WTC11 (cell line): ENCODE measurements at regions not wholly inside any gene's neighbourhood (a gene's known extent, or its start where the extent isn't known, plus 50 kb on each side); places are given as distances from the start of the nearest gene placed in this dataset.

ENCODE experiments used
- ATF3 ChIP-seq: sonication (generic); formaldehyde crosslinking; conservative IDR thresholded peaks from 2 replicates; pipeline ENCODE4 v1.8.1; 2022; ENCODE audit warnings: mild to moderate bottlenecking, missing genetic modification reagents
- CTCF ChIP-seq: fragments of 200-600 bp; IDR thresholded peaks from 2 replicates; pipeline ENCODE4 v1.8.0; 2022; ENCODE audit warnings: antibody characterized with exemption
- FOXJ3 ChIP-seq: sonication (generic); formaldehyde crosslinking; IDR thresholded peaks from 2 replicates; pipeline ENCODE4 v1.9.0; 2021; ENCODE audit warnings: missing genetic modification reagents, mild to moderate bottlenecking, borderline replicate concordance
- FOXP1 ChIP-seq: sonication (generic); formaldehyde crosslinking; IDR thresholded peaks from 2 replicates; pipeline ENCODE4 v1.8.0; 2022; ENCODE audit warnings: missing genetic modification reagents, mild to moderate bottlenecking, moderate library complexity, borderline replicate concordance
- HMGXB4 ChIP-seq: sonication (generic); formaldehyde crosslinking; IDR thresholded peaks from 2 replicates; pipeline ENCODE4 v1.8.1; 2023; ENCODE audit warnings: mild to moderate bottlenecking, moderate library complexity, missing genetic modification reagents
- MLX ChIP-seq: sonication (generic); formaldehyde crosslinking; IDR thresholded peaks from 2 replicates; pipeline ENCODE4 v1.8.1; 2023; ENCODE audit warnings: mild to moderate bottlenecking, missing genetic modification reagents, moderate library complexity
- SMAD4 ChIP-seq: sonication (generic); formaldehyde crosslinking; IDR thresholded peaks from 2 replicates; pipeline ENCODE4 v1.8.0; 2022; ENCODE audit warnings: mild to moderate bottlenecking, missing genetic modification reagents

- TF ChIP-seq SMAD4 (CRISPR knock-in tag) (no peak), HMGXB4 (CRISPR knock-in tag) (no peak), FOXP1 (CRISPR knock-in tag) (no peak), CTCF (no peak), MLX (CRISPR knock-in tag) (no peak), ATF3 (CRISPR knock-in tag) (no peak), FOXJ3 (CRISPR knock-in tag) (no peak)
Observed at GRCh38 chr20:5484346-5484745, 126.5 kb downstream of the GPCPD1 start.
